ENCODE measurements at regions not wholly inside any gene's neighbourhood (a gene's known extent, or its start where the extent isn't known, plus 50 kb on each side); places are given as distances from the start of the nearest gene placed in this dataset.

- no peak for TF ChIP-seq TCF7L2 (IDR thresholded peaks at IDR 0.05; ENCODE audit: low read depth, low read length)
- no peak for TF ChIP-seq CTCF (IDR thresholded peaks at IDR 0.05)
- TF ChIP-seq REST (IDR thresholded peaks at IDR 0.05; ENCODE audit: insufficient read depth in 1 of 2, low read depth in 2 of 2, low read length in 1 of 2), result no peak
- TF ChIP-seq POLR2AphosphoS5 (IDR thresholded peaks at IDR 0.05; ENCODE audit: low read depth, low read length), result no peak
Observed at GRCh38 chr10:27297844-27298521, 57.4 kb upstream of the ACBD5 start.
